GM12875 (cell line): ENCODE measurements at regions not wholly inside any gene's neighbourhood (a gene's known extent, or its start where the extent isn't known, plus 50 kb on each side); places are given as distances from the start of the nearest gene placed in this dataset.

ENCODE experiments used
- H3K4me3 ChIP-seq: one replicate; pipeline ENCODE4 v1.5.1; 2011; ENCODE audit warnings: low read depth, low read length, control low read depth
- TF ChIP-seq, protein P1 (sequence below): IDR thresholded peaks from 2 replicates; pipeline ENCODE4 v1.5.1; 2011; ENCODE audit warnings: low read depth, mild to moderate bottlenecking, control low read depth, inconsistent platforms, low read length, moderate library complexity, borderline replicate concordance; ENCODE audit not compliant: insufficient read depth

- no peak overlapping the region for H3K4me3 ChIP-seq
- TF ChIP-seq, protein P1, sequence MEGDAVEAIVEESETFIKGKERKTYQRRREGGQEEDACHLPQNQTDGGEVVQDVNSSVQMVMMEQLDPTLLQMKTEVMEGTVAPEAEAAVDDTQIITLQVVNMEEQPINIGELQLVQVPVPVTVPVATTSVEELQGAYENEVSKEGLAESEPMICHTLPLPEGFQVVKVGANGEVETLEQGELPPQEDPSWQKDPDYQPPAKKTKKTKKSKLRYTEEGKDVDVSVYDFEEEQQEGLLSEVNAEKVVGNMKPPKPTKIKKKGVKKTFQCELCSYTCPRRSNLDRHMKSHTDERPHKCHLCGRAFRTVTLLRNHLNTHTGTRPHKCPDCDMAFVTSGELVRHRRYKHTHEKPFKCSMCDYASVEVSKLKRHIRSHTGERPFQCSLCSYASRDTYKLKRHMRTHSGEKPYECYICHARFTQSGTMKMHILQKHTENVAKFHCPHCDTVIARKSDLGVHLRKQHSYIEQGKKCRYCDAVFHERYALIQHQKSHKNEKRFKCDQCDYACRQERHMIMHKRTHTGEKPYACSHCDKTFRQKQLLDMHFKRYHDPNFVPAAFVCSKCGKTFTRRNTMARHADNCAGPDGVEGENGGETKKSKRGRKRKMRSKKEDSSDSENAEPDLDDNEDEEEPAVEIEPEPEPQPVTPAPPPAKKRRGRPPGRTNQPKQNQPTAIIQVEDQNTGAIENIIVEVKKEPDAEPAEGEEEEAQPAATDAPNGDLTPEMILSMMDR = no peak
These were observed 881.2 kb upstream of the EPHA7 start for GRCh38 chr6:94300424-94301144.

- no peak overlapping the region for H3K4me3 ChIP-seq
- TF ChIP-seq, protein P1 = no peak
These were observed 869.8 kb upstream of the EPHA7 start for GRCh38 chr6:94289131-94289530.

GRCh38 chr6:94278146-94278545, 858.8 kb upstream of the EPHA7 start:
- TF ChIP-seq, protein P1 = no peak
- H3K4me3 ChIP-seq = no peak overlapping the region

- no peak overlapping the region for H3K4me3 ChIP-seq
- TF ChIP-seq, protein P1 = no peak
These were observed 853.0 kb upstream of the EPHA7 start for GRCh38 chr6:94272327-94272726.

GRCh38 chr6:94270091-94270948, 851.0 kb upstream of the EPHA7 start:
- TF ChIP-seq, protein P1 = no peak
- no peak overlapping the region for H3K4me3 ChIP-seq

DNA sequence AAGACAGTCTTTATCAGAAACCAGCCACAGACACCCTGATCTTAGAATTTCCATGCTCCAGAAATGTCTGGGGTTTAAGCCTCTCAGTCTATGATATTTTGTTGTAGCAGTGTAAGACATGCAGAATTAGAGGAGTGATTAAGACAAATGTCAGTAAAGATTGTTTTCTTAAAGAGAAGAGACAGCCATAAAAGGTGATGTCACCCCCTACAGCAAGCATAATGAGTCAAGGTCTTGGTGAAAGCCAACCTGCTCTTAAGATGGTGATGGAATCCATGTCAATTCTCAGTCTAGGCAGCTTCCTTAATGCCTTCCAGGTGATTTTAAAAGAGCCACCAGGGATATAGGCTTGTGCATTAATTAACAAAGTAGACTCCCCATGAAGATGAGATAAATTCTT, 849.9 kb upstream of the EPHA7 start:
- TF ChIP-seq, protein P1 = no peak

More for the DNA sequence above, 849.9 kb upstream of the EPHA7 start:
- H3K4me3 ChIP-seq = no peak overlapping the region
